Nephron progenitor cell (in vitro differentiated cells): ENCODE measurements at regions not wholly inside any gene's neighbourhood (a gene's known extent, or its start where the extent isn't known, plus 50 kb on each side); places are given as distances from the start of the nearest gene placed in this dataset.

Experiments used
- DNase-seq: peaks from one replicate; pipeline ENCODE4 v3.0.0; 2021
- H3K27ac Mint-ChIP-seq: 2 replicates; pipeline ENCODE4 v1.8.0; 2021; ENCODE audit warnings: mild to moderate bottlenecking, moderate library complexity, mixed read lengths
- H3K27me3 Mint-ChIP-seq: 2 replicates; pipeline ENCODE4 v1.8.0; 2021; ENCODE audit warnings: mild to moderate bottlenecking, low read depth, mixed read lengths; ENCODE audit not compliant: poor library complexity
- H3K36me3 Mint-ChIP-seq: 2 replicates; pipeline ENCODE4 v1.8.0; 2021; ENCODE audit warnings: low read depth, mixed read lengths
- H3K4me1 Mint-ChIP-seq: 2 replicates; pipeline ENCODE4 v1.8.0; 2021; ENCODE audit warnings: mixed read lengths
- H3K4me3 Mint-ChIP-seq: 2 replicates; pipeline ENCODE4 v1.8.0; 2021; ENCODE audit warnings: mild to moderate bottlenecking, moderate library complexity, mixed read lengths
- H3K9me3 Mint-ChIP-seq: 2 replicates; pipeline ENCODE4 v1.8.0; 2021; ENCODE audit warnings: mild to moderate bottlenecking, moderate library complexity, mixed read lengths
- CTCF ChIP-seq: fragments of 200-600 bp; sonication (generic); IDR thresholded peaks from 2 replicates; pipeline ENCODE4 v1.5.0; 2021; ENCODE audit warnings: antibody characterized with exemption

GRCh38 chr5:159547466-159548195, 217.3 kb upstream of the IL12B start:
- H3K27ac Mint-ChIP-seq: no peak overlapping the region
- H3K27me3 Mint-ChIP-seq: peaks cover 11% of the 10 kb centered on the region
- DNase-seq: no peak
- no peak overlapping the region for H3K4me3 Mint-ChIP-seq
- no peaks in the 10 kb centered on the region for H3K36me3 Mint-ChIP-seq
- H3K9me3 Mint-ChIP-seq: peaks cover 24% of the 10 kb centered on the region
- peaks cover under 1% of the 10 kb centered on the region for H3K4me1 Mint-ChIP-seq
- TF ChIP-seq CTCF: no peak

GRCh38 chr5:159548517-159548916, 218.2 kb upstream of the IL12B start:
- no peak for DNase-seq
- Mint-ChIP-seq H3K4me1 (no peaks in the 10 kb centered on the region), H3K36me3 (no peaks in the 10 kb centered on the region), H3K27me3 (peaks cover 11% of the 10 kb centered on the region), H3K9me3 (peaks cover 24% of the 10 kb centered on the region), H3K27ac (no peak overlapping the region), H3K4me3 (no peak overlapping the region)
- no peak for TF ChIP-seq CTCF

DNA sequence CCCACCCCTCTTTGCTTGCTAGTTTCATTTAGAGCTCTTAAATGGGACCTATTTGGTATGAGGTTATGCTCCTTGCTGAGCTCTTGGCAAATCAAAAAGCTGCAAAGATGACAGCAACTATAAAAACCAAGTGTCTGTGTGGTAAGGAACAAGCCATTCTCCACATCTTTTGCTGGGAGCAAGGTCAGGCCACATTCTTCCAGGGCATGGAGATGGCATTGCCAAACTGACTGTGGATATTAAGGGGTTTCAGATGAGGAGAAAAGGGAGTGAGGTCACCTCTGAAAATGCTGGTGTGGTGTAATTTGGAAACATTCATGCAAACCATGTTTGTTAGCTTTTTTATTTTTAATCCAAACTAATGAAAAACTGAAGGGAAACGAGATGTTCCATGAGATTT, 218.8 kb upstream of the IL12B start:
- no peaks in the 10 kb centered on the region for H3K36me3 Mint-ChIP-seq
- H3K27me3 Mint-ChIP-seq: peaks cover 7% of the 10 kb centered on the region
- H3K27ac Mint-ChIP-seq: no peak overlapping the region
- H3K4me1 Mint-ChIP-seq: no peaks in the 10 kb centered on the region
- no peak for DNase-seq
- no peak overlapping the region for H3K4me3 Mint-ChIP-seq
- no peak for TF ChIP-seq CTCF
- H3K9me3 Mint-ChIP-seq: peaks cover 24% of the 10 kb centered on the region

DNA sequence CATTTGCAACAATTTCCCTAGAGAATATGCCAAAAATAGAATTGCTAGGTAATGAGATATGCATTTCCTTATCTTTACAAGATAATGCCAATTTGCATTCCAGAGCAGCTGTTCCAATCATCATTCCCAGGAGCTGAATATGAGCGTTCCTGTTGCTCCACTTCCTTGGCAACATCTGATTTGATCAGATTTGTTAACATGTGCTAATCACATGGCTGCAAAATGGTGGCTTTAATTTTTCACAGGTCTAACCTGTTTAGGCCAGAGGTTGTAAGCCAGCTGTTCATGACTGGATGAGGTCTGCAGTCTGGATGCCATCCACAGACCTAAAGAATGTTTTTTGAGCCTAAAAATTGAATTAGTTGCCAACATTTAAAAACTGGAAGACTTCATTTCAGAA, 220.7 kb upstream of the IL12B start:
- Mint-ChIP-seq H3K9me3 (peaks cover 24% of the 10 kb centered on the region), H3K4me3 (no peak overlapping the region), H3K27ac (no peak overlapping the region), H3K4me1 (no peaks in the 10 kb centered on the region), H3K27me3 (peaks cover 5% of the 10 kb centered on the region), H3K36me3 (no peaks in the 10 kb centered on the region)
- TF ChIP-seq CTCF: no peak
- no peak for DNase-seq

GRCh38 chr5:159552751-159553150, 222.5 kb upstream of the IL12B start:
- Mint-ChIP-seq H3K9me3 (peaks cover 10% of the 10 kb centered on the region), H3K4me3 (no peak overlapping the region), H3K4me1 (no peaks in the 10 kb centered on the region), H3K27ac (no peak overlapping the region), H3K27me3 (peaks cover 9% of the 10 kb centered on the region), H3K36me3 (no peaks in the 10 kb centered on the region)
- no peak for TF ChIP-seq CTCF
- no peak for DNase-seq

DNA sequence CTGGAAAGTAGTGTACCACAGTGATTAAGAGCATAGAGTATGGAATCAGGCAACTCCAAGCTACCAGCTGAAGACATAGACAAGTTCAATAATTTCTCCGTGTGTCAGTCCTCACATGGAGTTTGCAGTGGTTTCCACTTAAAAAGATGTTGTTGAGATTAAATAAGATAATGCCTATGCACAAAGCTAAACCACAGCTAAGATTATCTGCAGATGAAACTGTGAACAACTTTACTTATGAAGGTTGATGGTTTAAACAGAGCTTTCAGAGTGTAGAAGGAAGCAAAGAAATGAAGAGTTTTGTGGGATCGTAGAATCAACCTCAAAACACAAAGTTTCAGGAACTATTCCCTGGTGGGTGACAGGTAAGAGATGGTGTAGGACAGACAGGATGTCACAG, 223.5 kb upstream of the IL12B start:
- Mint-ChIP-seq H3K9me3 (peaks cover 6% of the 10 kb centered on the region), H3K4me1 (no peaks in the 10 kb centered on the region), H3K27me3 (peaks cover 4% of the 10 kb centered on the region), H3K4me3 (no peak overlapping the region), H3K36me3 (no peaks in the 10 kb centered on the region), H3K27ac (no peak overlapping the region)
- DNase-seq: no peak
- no peak for TF ChIP-seq CTCF
